ENCODE measurements at regions not wholly inside any gene's neighbourhood (a gene's known extent, or its start where the extent isn't known, plus 50 kb on each side); places are given as distances from the start of the nearest gene placed in this dataset.

GRCh38 chr3:8239718-8240695 is 261.6 kb upstream of the LMCD1 start:
- Histone ChIP-seq H3K27me3 (ENCODE audit: control insufficient read depth in 1 of 2, insufficient read depth in 2 of 2, low read length in 2 of 2) (no peaks in the 10 kb centered on the region), H3K4me1 (ENCODE audit: insufficient read depth, low read length) (no peaks in the 10 kb centered on the region), H3K9me3 (ENCODE audit: control insufficient read depth in 1 of 2, insufficient read depth in 1 of 2, low read length in 2 of 2) (peaks cover 0 to 6% of the 10 kb centered on the region in 2 experiments), H3K4me3 (ENCODE audit: low read length) (no peak overlapping the region), H3K36me3 (ENCODE audit: insufficient read depth, low read length) (no peaks in the 10 kb centered on the region), H3K27ac (ENCODE audit: low read depth in 1 of 2, low read length in 2 of 2) (no peak overlapping the region)
- ChIA-PET POLR2A (no interaction called here), CTCF (interaction anchor here (0.7 to 1.2 kb wide), 3 partner anchors 51 to 707 kb away, joined by 3 read pairs; no protein-coding TSS in a partner anchor)
- no peaks in the 10 kb centered on the region for H3K9me3 Mint-ChIP-seq
- DNase-seq (peak in 7 of 14 experiments; percentile 2 to 56 (median 28)), ATAC-seq (ENCODE audit: poor library complexity) (peak; percentile 49)
- no peaks in the 10 kb centered on the region for H3K36me3 Mint-ChIP-seq (ENCODE audit: low read depth)
- peaks cover 2% of the 10 kb centered on the region for H3K27me3 Mint-ChIP-seq
- TF ChIP-seq, protein P1, sequence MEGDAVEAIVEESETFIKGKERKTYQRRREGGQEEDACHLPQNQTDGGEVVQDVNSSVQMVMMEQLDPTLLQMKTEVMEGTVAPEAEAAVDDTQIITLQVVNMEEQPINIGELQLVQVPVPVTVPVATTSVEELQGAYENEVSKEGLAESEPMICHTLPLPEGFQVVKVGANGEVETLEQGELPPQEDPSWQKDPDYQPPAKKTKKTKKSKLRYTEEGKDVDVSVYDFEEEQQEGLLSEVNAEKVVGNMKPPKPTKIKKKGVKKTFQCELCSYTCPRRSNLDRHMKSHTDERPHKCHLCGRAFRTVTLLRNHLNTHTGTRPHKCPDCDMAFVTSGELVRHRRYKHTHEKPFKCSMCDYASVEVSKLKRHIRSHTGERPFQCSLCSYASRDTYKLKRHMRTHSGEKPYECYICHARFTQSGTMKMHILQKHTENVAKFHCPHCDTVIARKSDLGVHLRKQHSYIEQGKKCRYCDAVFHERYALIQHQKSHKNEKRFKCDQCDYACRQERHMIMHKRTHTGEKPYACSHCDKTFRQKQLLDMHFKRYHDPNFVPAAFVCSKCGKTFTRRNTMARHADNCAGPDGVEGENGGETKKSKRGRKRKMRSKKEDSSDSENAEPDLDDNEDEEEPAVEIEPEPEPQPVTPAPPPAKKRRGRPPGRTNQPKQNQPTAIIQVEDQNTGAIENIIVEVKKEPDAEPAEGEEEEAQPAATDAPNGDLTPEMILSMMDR (IDR thresholded peaks at IDR 0.05): peak; percentile 73
- no peaks in the 10 kb centered on the region for H3K4me1 Mint-ChIP-seq (ENCODE audit: low read depth)
- H3K4me3 Mint-ChIP-seq: no peak overlapping the region
- no peak overlapping the region for H3K27ac Mint-ChIP-seq
- intact Hi-C loops (cut with DNase I, micrococcal nuclease): loop anchor here in 1 of 2 experiments (5.0 kb wide), 1 partner anchor 177 kb away; no protein-coding TSS in a partner anchor

GRCh38 chr3:8246070-8246469 is 255.6 kb upstream of the LMCD1 start:
- intact Hi-C loops (cut with DNase I, micrococcal nuclease): no loop called here
- Histone ChIP-seq H3K36me3 (ENCODE audit: insufficient read depth, low read length) (no peaks in the 10 kb centered on the region), H3K4me3 (ENCODE audit: low read length) (no peak overlapping the region), H3K9me3 (ENCODE audit: control insufficient read depth in 1 of 2, insufficient read depth in 1 of 2, low read length in 2 of 2) (peaks cover 0 to 6% of the 10 kb centered on the region in 2 experiments), H3K27me3 (ENCODE audit: control insufficient read depth in 1 of 2, insufficient read depth in 2 of 2, low read length in 2 of 2) (no peaks in the 10 kb centered on the region), H3K4me1 (ENCODE audit: insufficient read depth, low read length) (no peaks in the 10 kb centered on the region), H3K27ac (ENCODE audit: low read depth in 1 of 2, low read length in 2 of 2) (no peak overlapping the region)
- ChIA-PET POLR2A (no interaction called here), CTCF (no interaction called here)
- Mint-ChIP-seq H3K27ac (no peak overlapping the region), H3K4me3 (no peak overlapping the region), H3K36me3 (ENCODE audit: low read depth) (no peaks in the 10 kb centered on the region), H3K4me1 (ENCODE audit: low read depth) (no peaks in the 10 kb centered on the region), H3K9me3 (no peaks in the 10 kb centered on the region), H3K27me3 (peaks cover 14% of the 10 kb centered on the region)
- TF ChIP-seq, protein P1 (IDR thresholded peaks at IDR 0.05): no peak
- ATAC-seq (ENCODE audit: poor library complexity) (no peak), DNase-seq (no peak)

GRCh38 chr3:8253201-8253600 is 248.4 kb upstream of the LMCD1 start:
- no peak for DNase-seq
- Histone ChIP-seq H3K4me1 (ENCODE audit: insufficient read depth, low read length) (no peaks in the 10 kb centered on the region), H3K4me3 (ENCODE audit: low read length) (no peak overlapping the region), H3K27ac (ENCODE audit: low read depth in 1 of 2, low read length in 2 of 2) (no peak overlapping the region), H3K36me3 (ENCODE audit: insufficient read depth, low read length) (no peaks in the 10 kb centered on the region), H3K9me3 (ENCODE audit: control insufficient read depth in 1 of 2, insufficient read depth in 1 of 2, low read length in 2 of 2) (no peaks in the 10 kb centered on the region), H3K27me3 (ENCODE audit: control insufficient read depth in 1 of 2, insufficient read depth in 2 of 2, low read length in 2 of 2) (no peaks in the 10 kb centered on the region)
- Mint-ChIP-seq H3K36me3 (ENCODE audit: low read depth) (no peaks in the 10 kb centered on the region), H3K4me3 (no peak overlapping the region), H3K9me3 (no peaks in the 10 kb centered on the region), H3K27me3 (peaks cover 15% of the 10 kb centered on the region), H3K27ac (no peak overlapping the region), H3K4me1 (ENCODE audit: low read depth) (no peaks in the 10 kb centered on the region)
- ChIA-PET POLR2A (no interaction called here), CTCF (no interaction called here)
- intact Hi-C loops (cut with DNase I, micrococcal nuclease): no loop called here
- TF ChIP-seq, protein P1 (IDR thresholded peaks at IDR 0.05): no peak
- no peak for ATAC-seq (ENCODE audit: poor library complexity)

Data from CD4-positive, alpha-beta T cell (primary cell).